HG03354 (cell line): ENCODE measurements at regions not wholly inside any gene's neighbourhood (a gene's known extent, or its start where the extent isn't known, plus 50 kb on each side); places are given as distances from the start of the nearest gene placed in this dataset.

Experiments used
- ATAC-seq: cut with Tn5 transposase; IDR thresholded peaks from one replicate; pipeline ENCODE4 v1.9.1; 2021; ENCODE audit warnings: mild to moderate bottlenecking; ENCODE audit not compliant: unreplicated experiment, poor library complexity, severe bottlenecking

DNA sequence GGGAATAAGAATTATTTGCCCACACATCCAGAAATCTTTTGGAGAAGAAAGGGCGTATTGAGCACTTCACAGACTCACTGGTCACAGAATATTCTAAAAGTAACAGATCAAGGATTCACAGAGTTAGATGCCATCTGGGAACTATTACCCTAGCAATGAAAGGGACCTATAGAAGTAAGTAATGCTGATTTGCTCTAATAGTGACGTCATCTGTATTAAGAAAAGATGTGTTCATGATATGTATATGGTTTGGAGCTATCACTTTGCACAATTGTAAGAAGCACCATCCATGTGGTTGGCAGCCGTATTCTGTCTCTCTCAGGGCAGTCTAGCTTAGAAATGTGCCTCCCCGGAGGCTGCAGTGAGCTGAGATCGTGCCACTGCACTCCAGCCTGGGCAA, 52.8 kb upstream of the SV2C start:
- ATAC-seq = no peak

DNA sequence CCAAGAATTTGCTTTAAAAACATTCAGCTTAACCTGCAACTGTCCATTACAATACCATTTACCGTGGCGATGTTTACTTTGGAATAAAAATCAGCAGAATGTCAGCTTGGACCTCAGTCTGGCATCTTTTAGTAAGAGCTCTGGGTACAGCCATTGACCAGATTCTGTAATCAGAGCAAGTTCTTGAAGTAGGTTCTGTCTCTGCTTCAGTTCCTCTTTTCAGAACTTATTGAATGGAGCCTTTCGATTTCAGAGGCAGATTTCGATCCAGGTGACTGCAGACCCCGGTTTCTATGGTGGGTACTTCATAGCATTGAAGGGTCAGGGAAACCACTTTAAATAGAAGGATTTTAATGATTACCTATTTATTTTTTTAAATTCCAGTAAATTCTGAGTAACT, 53.4 kb upstream of the SV2C start:
- no peak for ATAC-seq

DNA sequence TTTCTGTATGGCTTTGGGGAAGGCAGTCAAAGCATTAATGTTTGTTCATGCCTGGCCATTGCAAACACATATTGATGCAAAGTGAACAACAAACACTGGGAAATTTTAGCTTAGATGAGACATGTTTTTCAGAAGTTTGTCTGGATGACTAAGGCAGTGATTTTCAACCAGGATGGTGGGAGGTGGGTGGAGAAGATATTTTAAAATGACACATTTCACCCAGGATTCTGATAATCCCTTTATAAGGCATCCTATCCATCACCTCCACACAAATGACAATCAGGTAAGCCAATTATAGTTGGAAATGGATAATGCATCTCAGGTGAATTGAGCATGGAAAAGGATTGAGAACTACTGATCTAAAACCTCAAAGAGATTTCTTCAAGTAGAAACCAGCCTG, 57.4 kb upstream of the SV2C start:
- ATAC-seq = no peak

DNA sequence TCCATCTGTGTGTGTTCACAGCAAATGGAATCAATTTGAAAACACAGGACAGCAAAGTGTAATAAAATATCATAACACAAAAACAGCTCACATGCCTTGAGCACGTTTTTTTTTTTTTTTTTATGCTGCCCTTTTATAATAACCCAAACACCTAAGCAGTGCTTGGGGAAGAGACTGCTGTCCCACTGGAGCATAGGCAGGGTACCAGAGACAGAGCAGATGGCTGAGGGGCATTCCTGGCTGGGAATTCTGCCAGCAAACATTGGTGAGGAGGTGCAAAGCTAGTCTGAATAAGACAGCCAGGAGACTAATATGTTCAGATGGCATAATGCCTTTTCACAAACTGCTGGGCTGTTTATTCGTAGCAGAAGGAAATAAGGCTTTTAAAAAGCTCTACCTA, 58.1 kb upstream of the SV2C start:
- ATAC-seq = no peak

DNA sequence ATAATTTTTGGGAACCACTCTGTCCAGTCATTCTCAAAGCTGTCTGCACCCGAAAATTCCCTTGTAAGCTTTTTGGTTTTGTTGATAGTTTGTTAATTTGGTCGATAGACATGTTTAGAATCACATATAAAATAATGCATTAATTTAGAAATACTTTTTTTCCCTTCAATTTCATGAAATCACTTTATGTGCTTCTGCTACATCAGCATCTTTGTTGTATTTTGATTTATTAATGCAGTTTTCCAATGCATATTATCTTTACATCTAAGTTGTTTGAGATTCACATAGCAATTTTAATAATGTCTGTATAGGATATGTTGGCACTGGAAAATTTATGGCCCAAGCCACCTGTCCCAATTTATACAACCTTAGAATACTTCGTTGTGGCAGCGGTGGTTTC, 60.6 kb upstream of the SV2C start:
- ATAC-seq = no peak

DNA sequence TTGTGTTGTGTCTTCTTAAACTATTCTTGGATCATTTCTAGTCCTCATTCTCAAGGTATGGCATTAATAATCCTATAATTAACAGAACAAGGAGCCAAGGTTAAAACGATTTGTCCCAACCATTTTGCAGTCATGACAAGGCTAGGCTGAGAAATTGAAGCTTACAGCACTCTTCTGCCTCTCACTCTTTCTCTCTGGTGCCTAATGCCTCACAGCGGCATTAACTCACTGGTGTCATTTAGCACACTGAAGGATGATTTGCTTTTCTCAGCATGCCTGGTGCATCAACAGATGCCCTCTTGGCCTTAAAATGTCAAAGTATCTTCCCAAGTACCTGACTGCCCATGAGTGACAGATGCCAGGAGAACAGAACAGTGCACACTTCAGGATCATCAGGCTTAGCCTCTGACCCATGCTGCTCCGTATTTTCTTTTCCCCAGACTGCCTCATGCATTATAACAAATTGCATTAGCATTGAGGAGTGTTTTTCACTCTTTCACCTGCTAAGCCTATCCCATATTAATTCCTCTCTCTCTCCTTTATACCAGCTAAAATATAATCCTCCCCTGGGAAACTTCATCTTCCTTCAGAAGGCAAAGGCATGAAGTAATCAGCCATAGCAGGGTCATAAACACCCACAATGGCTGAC, 61.1 kb upstream of the SV2C start:
- no peak for ATAC-seq

DNA sequence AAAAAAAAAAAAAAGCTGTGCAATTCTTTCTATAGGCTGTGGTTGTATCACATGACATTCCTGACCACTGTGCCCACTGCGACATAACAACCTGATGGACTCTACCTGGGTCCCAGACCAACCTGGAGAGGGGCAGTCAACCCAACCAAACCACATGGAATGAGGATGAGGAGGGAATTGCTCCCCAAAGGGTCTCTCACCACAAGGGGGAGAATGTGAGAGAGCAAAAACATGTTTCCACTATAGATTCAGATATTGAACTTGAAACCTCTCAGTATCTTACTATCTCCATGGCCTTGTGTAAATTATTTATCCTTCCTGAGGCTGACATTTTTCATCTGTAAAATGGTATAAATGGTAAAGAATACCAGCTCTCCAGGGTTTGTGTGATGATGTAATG, 66.9 kb upstream of the SV2C start:
- no peak for ATAC-seq

DNA sequence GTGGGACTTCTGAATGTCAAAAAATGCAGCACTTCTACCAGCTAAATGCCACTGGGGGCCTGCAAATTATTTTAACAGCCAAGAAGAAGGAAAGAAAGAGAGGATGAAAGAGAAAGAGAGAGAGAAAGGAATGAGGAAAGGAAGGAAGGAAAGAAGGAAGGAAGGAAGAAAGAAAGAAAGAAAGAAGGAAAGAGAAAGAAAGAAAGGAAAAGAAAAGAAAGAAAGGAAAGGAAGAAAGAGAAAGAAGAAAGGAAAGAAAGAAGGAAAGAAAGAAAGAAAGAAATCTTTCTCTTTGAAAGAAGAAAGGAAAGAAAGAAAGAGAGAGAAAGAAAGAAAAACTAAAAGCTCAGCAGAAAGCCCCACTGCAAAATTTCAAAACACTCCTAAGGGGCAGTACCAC, 69.2 kb upstream of the SV2C start:
- ATAC-seq = no peak

DNA sequence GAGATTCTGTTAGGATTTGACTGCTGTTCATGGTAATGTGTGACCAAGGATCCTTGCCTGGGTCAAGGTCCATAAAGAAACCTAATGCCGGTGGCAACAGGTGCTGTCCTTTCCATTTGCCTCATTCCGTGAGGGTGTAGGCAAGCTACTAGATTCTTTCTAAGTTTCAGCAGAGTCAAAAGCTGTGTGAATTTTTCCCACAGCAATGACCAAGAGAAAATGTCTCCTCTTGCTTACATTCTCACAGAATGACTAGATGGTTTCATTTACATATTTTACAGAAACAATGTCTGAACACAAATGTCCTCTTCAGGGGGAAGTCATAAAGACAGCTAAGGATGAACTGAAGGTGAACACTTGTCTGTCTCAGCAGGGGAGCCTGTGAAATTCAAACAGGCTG, 75.3 kb upstream of the SV2C start:
- no peak for ATAC-seq

DNA sequence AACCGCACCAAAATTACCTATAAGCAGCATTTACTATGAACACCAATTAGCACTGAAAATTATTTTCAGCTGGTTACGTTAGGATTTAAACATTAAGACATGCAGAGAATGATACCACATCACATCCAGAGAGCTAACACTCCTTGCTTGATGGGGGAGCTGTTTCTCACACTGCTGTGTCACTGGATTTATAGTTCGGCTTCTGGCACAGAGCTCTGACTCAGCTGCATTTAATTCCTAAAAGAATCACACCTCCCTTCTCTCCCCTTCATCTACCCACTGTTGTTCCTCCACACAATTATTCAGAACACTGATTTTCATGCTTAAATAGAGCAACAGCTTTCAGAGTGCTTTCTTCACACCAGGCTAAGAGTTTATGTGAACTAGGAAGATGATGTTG, 82.6 kb upstream of the SV2C start:
- no peak for ATAC-seq

DNA sequence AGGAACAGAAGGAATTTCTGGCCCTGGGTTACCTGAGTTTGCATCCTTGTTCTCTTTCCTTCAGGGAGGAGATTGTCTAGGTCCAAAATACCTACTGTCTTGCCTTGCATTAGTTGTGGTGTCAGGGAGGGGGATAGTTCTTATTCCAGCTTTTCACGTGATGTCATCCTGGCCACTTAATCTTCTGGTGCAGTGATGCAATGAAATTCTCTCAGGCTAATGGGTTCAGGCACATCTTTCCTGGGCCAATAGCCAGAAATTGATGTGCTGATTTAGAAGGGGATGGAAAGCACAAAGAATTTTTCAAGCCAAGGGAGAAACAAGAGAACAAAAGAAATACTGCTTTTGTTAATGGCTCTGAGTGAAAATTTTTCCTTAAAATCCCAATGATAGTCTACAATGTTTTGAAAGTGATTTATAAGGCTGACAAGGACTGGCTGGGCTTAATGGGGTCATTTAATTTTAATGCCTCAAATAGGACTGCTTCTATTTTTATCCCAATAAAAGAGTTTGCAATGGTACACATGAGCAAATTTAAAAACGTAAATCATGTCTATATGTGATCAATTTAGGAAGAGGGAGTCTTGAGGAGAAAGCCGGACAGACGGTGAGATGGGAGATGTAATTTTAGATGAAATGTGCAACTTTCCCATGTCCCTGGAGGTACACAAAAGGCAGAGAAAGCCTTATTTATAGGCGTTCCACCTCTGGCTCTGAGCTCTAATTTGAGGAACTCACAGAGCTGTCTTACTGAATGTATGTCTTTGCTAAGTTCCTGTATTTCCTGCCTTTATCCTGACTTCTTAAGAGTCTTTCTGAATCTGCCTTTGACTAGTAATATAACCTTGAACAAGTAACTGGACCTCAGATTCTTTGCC, 89.3 kb upstream of the SV2C start:
- ATAC-seq = no peak

DNA sequence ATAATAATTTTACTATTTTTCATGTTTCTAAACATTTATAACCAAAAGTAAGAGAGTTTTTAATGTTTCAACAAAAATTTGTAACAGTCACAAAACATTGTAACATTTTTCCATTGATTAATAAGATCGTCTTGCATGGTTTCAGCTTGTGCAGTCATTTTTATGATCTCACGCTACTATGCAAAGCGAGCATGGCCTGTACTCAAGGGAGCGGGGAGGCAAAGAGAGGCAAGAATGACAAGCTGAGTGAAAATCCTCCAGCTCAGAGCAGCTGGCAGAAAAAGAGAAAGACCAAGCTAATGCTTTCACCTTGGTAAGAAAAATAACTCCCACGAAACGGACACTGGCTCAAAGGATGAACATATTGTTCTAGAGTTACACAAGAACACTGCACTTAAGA, 90.0 kb upstream of the SV2C start:
- ATAC-seq = no peak

DNA sequence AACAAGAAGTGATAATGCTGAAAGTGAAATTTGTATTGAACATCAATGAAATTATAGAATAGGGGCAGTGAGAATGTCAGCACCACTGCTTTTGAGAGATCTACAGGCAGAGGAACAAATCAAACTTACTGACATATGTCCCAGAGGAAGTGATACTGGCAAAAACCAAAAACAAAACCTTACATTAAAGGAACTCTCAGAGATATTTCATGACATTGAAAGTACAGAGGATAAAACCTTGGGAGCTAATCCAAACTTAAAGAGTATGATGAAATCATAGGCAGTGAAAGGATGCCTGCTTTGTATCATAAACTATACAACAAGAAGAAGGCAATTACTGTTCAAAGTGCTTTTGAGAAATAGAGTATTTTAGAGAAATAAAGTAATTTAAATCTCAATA, 90.4 kb upstream of the SV2C start:
- no peak for ATAC-seq

DNA sequence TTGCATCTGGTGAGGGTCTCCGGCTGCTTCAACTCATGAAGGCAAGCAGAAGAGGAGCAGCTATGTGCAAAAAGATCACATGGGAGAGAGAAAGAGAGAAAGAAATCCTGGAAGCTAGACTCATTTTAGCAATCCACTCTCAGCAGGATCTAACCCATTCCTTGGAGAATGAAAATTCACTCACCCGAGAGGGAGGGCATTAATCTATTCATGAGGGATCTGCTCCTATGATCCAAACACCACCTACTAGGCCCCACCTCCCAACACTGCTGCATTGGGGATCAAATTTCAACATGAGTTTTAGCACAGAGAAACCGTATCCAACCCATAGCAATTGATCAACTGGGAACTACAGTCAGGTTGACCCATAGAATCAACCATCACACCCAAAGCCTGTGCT, 98.1 kb upstream of the SV2C start:
- no peak for ATAC-seq

DNA sequence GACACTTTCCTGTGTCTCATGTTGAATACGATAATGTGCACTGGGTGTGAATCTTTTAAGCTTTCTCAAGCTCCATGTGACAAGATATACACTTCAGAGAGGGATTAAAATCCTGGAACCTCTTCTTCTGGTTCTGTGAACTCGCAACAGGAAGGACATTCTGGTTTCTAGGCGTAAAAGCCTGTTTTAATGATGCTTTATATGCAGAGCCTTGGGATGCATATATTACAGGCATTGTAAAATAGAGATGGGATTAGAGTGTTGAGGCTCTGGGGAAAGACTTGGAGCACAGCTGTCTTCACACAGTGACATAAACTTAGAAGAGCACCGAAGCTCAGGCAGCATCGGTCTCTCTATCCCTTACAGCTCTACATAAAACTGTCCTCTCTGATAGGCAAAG, 107.7 kb upstream of the SV2C start:
- no peak for ATAC-seq

DNA sequence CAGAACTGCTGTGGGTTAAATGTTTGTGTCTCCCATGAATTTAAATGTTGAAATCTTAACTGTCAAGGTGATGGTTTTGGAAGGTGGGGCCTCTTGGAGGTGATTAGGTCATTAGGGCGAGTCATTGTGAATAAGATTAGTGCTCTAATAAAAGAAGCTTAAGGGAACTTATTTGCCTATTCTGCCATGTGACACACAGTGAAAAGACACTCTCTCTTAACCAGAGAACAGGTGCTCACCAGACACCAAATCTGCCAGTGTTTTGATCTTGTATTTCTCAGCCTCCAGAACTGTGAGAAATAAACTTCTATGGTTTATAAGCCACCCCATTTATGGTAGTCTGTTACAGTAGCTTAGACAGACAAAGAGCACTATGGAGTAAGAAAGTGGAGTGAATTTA, 117.9 kb upstream of the SV2C start:
- ATAC-seq = no peak

DNA sequence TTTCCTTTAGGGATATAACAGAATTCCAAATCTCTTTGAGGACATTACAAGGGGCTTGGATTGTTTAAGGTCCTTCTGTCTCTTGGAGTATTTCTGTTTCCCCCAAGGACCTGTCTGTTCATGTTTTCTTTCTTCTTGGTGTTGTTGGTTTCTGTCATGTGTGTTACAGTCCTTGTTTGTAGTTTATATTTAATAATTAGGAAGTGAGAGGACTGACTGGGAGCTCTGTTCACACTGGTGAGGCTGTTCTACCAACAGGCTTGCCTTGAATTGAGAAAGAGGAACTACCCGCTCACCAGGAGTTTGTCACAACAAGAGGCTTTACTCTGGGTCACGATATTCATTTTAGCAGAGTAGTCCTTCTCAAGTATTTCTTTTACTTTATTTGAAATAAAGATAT, 119.2 kb upstream of the SV2C start:
- ATAC-seq = no peak

DNA sequence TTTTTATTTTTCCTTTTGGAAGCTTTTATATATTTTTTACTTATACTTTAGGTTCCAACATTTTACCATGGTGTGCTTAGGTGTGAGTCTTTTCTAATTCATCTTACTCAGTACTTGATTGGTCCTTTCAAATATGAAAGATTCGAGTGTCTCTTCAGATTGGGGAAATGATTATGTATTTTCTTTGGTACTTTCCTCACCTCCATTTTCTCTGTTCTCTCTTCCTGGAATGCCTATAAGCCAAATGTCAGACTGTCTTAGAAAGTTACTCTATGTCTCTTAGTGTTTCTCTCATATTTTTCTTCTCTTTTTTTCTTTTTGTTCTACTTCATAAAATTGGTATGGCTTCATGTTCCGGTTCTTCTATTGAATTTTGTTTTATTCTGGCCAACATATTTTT, 119.6 kb upstream of the SV2C start:
- ATAC-seq = no peak

DNA sequence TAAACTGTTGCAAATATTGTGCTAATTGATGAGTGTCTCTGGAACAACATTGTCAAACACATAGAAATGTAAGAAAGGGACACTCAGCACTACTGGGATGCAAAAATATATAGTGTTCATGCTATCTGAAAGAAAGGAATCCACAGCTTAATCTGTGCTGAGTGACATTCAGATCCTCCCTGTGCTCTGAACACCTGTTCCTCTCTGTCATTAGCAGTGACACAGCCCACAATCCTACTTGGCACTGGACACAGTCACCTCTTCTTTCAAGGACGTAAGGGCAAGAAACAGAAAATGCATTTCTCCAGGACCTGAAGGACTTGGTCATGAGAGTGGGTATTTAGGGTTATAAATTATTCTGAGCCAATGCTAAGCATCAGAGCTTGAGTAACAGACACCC, 121.4 kb upstream of the SV2C start:
- no peak for ATAC-seq

DNA sequence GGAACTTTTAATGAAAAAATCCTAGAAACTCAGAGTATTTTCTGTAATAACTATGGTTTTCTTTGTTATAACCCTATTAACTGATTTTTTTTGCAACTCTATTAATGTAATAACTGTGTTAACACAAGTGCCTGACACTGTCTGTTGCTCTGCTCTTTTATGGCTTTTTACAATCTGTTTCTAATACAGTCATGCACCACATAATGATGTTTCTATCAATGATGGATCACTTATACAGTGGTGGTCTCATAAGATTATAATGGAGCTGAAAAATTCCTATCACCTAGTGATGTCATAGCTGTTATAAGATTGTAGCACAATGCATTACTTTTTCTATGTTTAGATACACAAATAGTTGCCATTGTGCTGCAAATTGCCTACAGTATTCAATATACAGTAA, 123.1 kb upstream of the SV2C start:
- ATAC-seq = no peak

DNA sequence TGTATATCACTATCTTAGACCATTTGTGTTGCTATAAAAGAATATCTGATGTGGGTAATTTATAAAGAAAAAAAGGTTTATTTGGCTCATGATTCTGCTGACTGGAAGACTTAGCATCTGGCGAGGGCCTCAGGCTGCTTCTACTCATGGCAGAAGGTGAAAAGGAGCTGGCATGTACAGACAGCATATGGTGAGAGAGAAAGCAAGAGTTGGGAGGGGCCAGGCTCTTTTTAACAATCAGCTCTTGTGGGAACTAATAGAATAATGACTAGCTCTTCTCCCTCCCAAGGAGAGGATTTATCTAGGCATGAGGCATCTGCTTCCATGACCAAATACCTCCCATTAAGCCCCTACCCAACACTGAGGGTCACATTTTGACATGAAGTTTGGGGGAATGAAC, 130.2 kb upstream of the SV2C start:
- no peak for ATAC-seq

DNA sequence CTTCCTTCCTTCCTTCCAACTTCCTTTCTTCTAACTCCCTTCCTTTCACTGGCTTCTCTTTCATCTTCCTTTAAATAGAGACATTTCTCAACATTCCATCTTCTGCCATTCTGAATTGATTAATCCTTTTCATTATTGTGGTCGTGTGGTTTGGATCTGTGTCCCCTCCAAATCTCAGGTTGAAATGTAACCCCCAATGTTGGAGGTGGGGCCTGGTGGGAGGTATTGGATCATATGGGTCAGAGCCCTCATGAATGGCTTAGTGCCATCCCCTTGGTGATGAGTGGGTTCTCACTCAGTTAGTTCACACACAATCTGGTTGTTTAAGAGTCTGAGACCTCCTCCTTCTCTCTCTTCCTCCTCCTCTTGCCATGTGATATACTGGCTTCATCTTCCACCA, 130.9 kb upstream of the SV2C start:
- ATAC-seq = no peak
